GM21526 (cell line): ENCODE measurements at regions not wholly inside any gene's neighbourhood (a gene's known extent, or its start where the extent isn't known, plus 50 kb on each side); places are given as distances from the start of the nearest gene placed in this dataset.

ENCODE experiments used
- ATAC-seq: cut with Tn5 transposase; IDR thresholded peaks from one replicate; pipeline ENCODE4 v1.9.1; 2021; ENCODE audit warnings: moderate library complexity; ENCODE audit not compliant: unreplicated experiment, low FRiP score

GRCh38 chr2:16023506-16024360, 83.4 kb downstream of the MYCN start:
- no peak for ATAC-seq

GRCh38 chr2:16022548-16023240, 82.3 kb downstream of the MYCN start:
- no peak for ATAC-seq

GRCh38 chr2:16021611-16022363, 81.4 kb downstream of the MYCN start:
- ATAC-seq = no peak

GRCh38 chr2:16020389-16021008, 80.1 kb downstream of the MYCN start:
- ATAC-seq = no peak

- ATAC-seq = no peak
Observed at GRCh38 chr2:16019617-16020351, 79.4 kb downstream of the MYCN start.

GRCh38 chr2:16019060-16019480, 78.7 kb downstream of the MYCN start:
- ATAC-seq = no peak

- ATAC-seq = no peak
Observed at GRCh38 chr2:16018277-16019059, 78.1 kb downstream of the MYCN start.

- ATAC-seq = no peak
Observed at GRCh38 chr2:16016282-16016681, 75.9 kb downstream of the MYCN start.

- no peak for ATAC-seq
Observed at GRCh38 chr2:16015903-16016265, 75.5 kb downstream of the MYCN start.

- no peak for ATAC-seq
Observed at GRCh38 chr2:16015210-16015902, 75.0 kb downstream of the MYCN start.

- no peak for ATAC-seq
Observed at GRCh38 chr2:16014802-16015201, 74.5 kb downstream of the MYCN start.

- ATAC-seq = no peak
Observed at GRCh38 chr2:16014041-16014787, 73.9 kb downstream of the MYCN start.

GRCh38 chr2:16013359-16013911, 73.1 kb downstream of the MYCN start:
- ATAC-seq = no peak

GRCh38 chr2:16012626-16013358, 72.4 kb downstream of the MYCN start:
- ATAC-seq = no peak

GRCh38 chr2:16012029-16012596, 71.8 kb downstream of the MYCN start:
- no peak for ATAC-seq

- no peak for ATAC-seq
Observed at GRCh38 chr2:16011621-16011960, 71.2 kb downstream of the MYCN start.
